Progenitor cell of endocrine pancreas (in vitro differentiated cells): ENCODE measurements at regions not wholly inside any gene's neighbourhood (a gene's known extent, or its start where the extent isn't known, plus 50 kb on each side); places are given as distances from the start of the nearest gene placed in this dataset.

Experiments used
- DNase-seq: peaks from one replicate; pipeline ENCODE4 v3.0.0; 2021; ENCODE audit warnings: low spot score; ENCODE audit not compliant: unreplicated experiment
- H3K27ac Mint-ChIP-seq: 2 replicates; pipeline ENCODE4 v1.8.0; 2021; ENCODE audit warnings: mild to moderate bottlenecking, moderate library complexity, mixed read lengths
- H3K27me3 Mint-ChIP-seq: 2 replicates; pipeline ENCODE4 v1.8.0; 2021; ENCODE audit warnings: mixed read lengths
- H3K36me3 Mint-ChIP-seq: 2 replicates; pipeline ENCODE4 v1.8.0; 2022; ENCODE audit warnings: mixed read lengths; ENCODE audit not compliant: insufficient read depth
- H3K4me1 Mint-ChIP-seq: 2 replicates; pipeline ENCODE4 v1.8.0; 2021; ENCODE audit warnings: low read depth, mixed read lengths
- H3K4me3 Mint-ChIP-seq: 2 replicates; pipeline ENCODE4 v1.8.0; 2021; ENCODE audit warnings: low read depth, mild to moderate bottlenecking, moderate library complexity, mixed read lengths
- H3K9me3 Mint-ChIP-seq: 2 replicates; pipeline ENCODE4 v1.8.0; 2021; ENCODE audit warnings: low read depth, mixed read lengths
- CTCF ChIP-seq: fragments of 200-600 bp; sonication (generic); IDR thresholded peaks from one replicate; pipeline ENCODE4 v1.5.0; 2021; ENCODE audit warnings: antibody characterized with exemption, mild to moderate bottlenecking; ENCODE audit not compliant: unreplicated experiment

GRCh38 chr16:65339062-65339461 is 217.2 kb upstream of the CDH11 start:
- Mint-ChIP-seq H3K4me1 (no peaks in the 10 kb centered on the region), H3K9me3 (no peaks in the 10 kb centered on the region), H3K4me3 (no peak overlapping the region), H3K27ac (no peak overlapping the region), H3K27me3 (peaks cover 6% of the 10 kb centered on the region), H3K36me3 (no peaks in the 10 kb centered on the region)
- TF ChIP-seq CTCF, result no peak
- no peak for DNase-seq

DNA sequence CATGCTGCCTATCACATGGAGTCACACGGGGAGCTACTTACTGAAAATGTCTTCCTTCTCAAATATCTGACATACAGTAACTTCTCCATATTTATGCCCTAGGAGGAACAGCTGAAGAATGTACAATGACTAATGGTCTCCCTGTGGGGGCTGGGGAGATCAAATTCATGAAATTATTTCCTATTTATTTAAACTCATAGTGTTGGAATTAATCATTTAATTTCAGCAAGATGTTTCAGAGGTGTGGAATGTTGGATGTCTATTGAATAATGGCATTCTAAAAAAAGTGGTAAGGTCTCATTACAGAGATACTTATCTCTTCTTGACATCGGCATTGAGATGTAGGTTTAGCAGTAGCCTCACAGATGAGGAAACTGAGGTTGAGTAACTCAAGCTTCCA is 214.3 kb upstream of the CDH11 start:
- no peak for DNase-seq
- Mint-ChIP-seq H3K36me3 (no peaks in the 10 kb centered on the region), H3K9me3 (no peaks in the 10 kb centered on the region), H3K4me1 (no peaks in the 10 kb centered on the region), H3K4me3 (no peak overlapping the region), H3K27ac (no peak overlapping the region), H3K27me3 (peaks cover 6% of the 10 kb centered on the region)
- no peak for TF ChIP-seq CTCF

DNA sequence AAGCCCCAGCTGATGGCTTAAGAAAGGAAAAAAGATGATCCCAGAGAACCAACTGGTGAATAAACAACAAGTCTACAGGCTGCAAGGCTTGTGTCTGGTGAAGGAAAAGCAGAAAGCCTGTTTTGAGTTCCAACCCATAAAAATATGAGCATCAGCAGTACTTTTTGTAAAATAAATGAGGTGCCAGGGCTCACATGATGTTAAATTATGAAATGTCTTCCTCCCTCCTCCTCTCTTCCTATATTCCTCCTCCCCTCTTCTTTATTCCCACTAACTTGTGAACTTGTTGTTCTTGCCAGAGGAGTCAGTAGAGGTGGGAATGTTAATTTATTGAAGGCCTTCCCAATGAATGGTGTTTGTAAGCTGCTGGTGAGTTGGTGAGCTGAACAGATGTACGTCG is 212.2 kb upstream of the CDH11 start:
- H3K4me1 Mint-ChIP-seq, result no peaks in the 10 kb centered on the region
- no peak overlapping the region for H3K27ac Mint-ChIP-seq

GRCh38 chr16:65333283-65333682 is 211.4 kb upstream of the CDH11 start:
- Mint-ChIP-seq H3K4me3 (no peak overlapping the region), H3K27me3 (peaks cover 6% of the 10 kb centered on the region), H3K36me3 (no peaks in the 10 kb centered on the region), H3K9me3 (peaks cover 4% of the 10 kb centered on the region), H3K4me1 (no peaks in the 10 kb centered on the region), H3K27ac (no peak overlapping the region)
- DNase-seq, result no peak
- no peak for TF ChIP-seq CTCF

More for the DNA sequence above, 212.2 kb upstream of the CDH11 start:
- Mint-ChIP-seq H3K4me3 (no peak overlapping the region), H3K36me3 (no peaks in the 10 kb centered on the region), H3K9me3 (peaks cover 4% of the 10 kb centered on the region), H3K27me3 (peaks cover 6% of the 10 kb centered on the region)
- TF ChIP-seq CTCF, result no peak
- no peak for DNase-seq

GRCh38 chr16:65327346-65327745 is 205.5 kb upstream of the CDH11 start:
- no peaks in the 10 kb centered on the region for H3K36me3 Mint-ChIP-seq
- no peaks in the 10 kb centered on the region for H3K4me1 Mint-ChIP-seq
- no peak for DNase-seq
- TF ChIP-seq CTCF, result no peak
- H3K9me3 Mint-ChIP-seq, result peaks cover 4% of the 10 kb centered on the region
- no peak overlapping the region for H3K4me3 Mint-ChIP-seq
- H3K27me3 Mint-ChIP-seq, result no peaks in the 10 kb centered on the region
- no peak overlapping the region for H3K27ac Mint-ChIP-seq
